Stimulated activated CD8-positive, alpha-beta memory T cell treated with anti-CD3 and anti-CD28 coated beads, Interleukin-4, amount 100 ng/mL, for 24 hours (primary cell): ENCODE measurements at regions not wholly inside any gene's neighbourhood (a gene's known extent, or its start where the extent isn't known, plus 50 kb on each side); places are given as distances from the start of the nearest gene placed in this dataset.
"Not testable (repeated sequence)": the region's sequence is repeated elsewhere in the genome, so short reads cannot be mapped to it uniquely, and the experiment has no call there.

Experiments
- DNase-seq: peaks from one replicate; pipeline ENCODE4 v3.0.0-alpha.2; 2020; ENCODE audit warnings: low read depth

DNA sequence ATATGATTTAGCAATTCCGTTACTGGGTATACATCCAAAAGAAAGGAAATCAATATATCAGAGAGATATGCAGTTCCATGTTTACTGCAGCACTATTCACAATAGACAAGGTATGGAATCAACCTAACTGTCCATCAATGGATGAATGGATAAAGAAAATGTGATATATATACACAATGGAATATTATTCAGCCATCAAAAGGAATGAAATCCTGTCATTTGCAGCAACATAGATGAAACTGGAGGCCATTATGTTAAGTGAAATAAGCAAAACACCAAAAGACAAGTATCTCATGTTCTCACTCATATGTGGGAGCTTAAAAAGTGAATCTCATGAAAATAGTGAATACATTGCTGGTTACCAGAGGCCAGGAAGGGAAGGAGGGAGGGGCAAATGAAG lies 390.8 kb downstream of the ZFHX3 start:
- DNase-seq: no peak

DNA sequence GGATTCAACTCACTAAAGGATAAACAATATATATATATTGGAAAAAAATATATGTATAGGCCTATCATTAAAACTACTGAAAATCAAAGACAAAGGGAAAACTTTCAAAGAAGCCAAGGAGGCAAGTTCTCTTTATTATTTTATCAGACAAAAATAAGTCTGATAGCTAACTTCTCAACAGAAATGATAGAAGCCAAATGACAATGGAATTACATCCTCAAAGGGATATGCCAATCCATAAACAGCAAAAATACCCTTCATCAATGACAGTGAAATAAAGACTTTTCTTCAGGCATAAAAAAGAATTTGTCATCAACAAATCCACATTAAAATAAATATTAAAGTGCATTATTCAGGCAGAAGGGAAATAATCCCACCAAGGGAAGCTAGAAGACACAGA lies 393.4 kb downstream of the ZFHX3 start:
- DNase-seq: no peak

DNA sequence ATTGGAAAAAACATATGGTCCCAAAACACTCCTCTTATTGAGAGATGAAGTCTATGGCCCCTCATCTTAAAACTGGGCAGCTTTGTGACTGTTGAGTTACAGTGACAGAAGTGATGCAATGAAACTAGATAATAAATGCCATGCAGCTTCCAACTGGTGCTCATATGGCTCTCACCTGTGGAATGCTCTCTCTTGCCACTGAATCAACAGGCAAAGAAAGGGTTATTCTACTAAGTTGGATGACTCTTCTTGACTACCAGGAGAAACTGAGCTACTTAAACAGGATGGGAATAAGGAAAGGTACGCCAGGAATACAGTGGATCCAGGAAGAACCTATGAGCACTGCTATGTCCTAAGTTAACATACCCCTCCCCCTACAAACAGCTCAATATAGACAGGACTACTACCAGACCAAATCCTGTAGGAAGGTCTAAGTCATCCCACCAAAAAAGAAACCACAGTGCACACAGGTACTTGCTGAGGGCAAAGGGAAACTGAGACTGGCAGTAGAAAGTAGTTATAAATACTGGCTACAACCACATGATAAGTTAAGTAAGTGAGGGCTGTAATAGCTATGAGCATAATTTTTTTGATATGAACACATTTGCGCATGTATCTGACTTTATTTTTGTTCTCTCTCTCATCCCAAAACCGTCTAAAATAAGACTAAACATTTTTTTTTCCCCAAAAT lies 398.5 kb downstream of the ZFHX3 start:
- no peak for DNase-seq

DNA sequence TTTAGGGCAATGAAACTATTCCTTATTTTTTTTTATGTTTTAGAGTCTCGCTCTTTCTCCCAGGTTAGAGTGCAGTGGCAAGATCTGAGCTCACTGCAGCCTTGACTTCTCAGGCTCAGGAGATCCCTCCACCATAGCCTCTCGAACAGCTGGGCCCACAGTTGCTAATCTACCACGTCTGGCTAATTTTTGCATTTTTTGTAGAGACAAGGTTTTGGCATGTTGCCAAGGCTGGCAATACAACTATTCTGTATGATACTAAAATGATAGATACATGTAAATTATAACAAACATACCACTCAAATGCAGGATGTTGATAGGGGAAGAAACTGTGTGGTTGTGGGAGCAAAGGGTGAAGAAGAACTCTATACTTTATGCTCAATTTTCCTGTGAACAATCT lies 401.3 kb downstream of the ZFHX3 start:
- no peak for DNase-seq

DNA sequence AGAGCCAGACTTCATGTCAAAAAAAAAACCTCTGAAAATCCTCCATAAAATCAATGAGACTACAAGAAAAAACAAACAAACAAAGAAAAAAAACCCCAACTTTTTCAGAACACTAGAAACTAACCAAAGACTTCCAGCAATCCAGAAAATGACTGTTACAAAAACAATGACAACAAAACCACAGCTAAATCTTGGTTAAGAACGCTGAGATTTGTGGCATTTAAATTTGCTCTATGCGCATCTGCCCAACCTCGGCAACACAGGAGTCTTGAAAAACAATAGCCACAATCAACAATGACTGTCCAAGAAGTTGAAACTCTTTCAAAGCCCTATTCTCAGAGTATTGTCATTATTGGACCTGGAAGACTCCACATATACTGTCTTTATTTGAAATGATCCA lies 402.4 kb downstream of the ZFHX3 start:
- DNase-seq: no peak

DNA sequence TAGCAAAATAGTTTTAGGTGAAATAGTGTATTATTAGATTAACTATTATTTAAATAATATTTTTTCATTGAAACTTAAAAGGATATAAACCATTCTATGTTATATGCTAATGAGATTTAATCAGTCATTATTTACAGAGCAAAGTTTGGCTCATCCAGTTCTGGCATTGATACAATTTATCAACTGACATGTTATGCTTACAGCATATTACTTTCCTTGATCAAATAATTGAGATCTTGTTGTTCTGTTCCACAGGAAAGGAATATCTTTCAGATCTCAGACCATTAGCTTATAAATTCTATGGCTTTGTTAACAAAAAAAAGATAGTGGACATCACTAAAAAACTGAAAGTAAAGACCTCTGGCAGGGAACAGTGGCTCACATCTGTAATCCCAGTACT lies 403.0 kb downstream of the ZFHX3 start:
- DNase-seq: no peak

DNA sequence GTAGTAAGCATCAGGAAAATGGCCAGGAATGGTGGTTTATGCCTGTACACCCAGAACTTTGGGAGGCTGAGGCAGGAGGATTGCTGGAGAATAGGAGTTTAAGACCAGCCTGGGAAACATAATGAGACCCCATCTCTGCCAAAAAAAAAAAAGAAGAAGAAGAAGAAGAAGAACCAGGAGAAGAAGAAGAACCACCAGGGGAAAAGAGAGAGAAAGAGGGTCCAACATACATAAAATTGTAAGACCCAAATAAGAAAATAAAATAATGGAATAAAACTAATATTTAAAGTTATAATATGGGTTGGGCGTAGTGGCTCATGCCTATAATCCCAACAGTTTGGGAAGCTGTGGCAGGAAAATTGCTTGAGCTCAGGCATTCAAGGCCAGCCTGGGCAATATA lies 408.4 kb downstream of the ZFHX3 start:
- DNase-seq: no peak

DNA sequence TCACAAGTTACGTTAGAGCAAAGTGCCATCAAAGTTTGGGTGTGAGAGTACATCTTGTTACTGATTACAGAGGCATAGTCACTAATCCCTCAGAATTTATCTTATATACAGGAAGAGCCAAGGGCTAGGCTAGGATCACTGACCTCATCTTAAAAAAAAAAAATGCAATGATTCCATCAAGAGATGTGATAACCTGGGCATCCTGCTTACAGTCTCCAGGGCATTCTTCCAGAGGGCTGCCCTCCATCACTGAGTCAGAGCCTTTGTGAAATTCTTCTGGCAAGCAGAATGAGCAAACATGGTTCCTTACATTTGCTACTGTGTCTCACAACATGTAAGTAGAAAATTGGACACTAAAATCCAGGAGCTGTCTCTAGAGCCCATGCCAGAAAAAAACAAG lies 410.6 kb downstream of the ZFHX3 start:
- no peak for DNase-seq

DNA sequence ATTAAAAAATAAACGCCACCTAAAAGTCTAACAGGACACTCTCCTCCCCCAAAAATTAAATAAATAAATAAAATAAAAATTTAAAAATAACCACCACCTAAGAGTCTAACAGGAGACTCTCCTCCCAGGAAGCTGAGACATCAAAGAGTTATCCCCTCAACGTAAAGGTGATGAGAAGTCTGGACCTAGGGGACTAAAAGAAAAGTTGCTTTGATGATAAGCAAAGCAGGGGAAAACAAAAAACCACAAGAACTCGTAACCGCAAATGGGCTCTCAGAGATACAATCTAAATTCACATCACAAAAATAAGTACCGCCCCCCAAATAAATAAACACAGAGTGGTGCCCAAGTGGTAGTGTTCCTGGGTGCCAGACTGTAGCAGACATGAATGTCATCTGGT lies 412.2 kb downstream of the ZFHX3 start:
- no peak for DNase-seq

DNA sequence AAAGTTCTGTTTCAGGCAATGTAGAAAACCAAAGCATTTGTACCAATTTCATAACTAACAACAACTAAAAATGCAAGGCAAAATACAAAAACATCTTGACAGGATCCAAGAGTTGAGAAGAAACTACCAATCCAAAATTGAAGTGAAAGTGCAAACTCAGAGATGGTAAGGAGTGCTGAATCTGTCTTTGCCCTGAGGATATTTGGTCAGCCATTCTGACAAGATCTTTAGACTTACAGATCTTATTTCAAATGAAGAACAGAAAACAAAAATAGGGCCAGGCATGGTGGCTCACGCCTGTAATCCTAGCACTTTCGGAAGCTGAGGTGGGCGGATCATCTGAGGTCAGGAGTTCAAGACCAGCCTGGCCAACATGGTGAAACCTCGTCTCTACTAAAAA lies 412.8 kb downstream of the ZFHX3 start:
- DNase-seq: no peak

DNA sequence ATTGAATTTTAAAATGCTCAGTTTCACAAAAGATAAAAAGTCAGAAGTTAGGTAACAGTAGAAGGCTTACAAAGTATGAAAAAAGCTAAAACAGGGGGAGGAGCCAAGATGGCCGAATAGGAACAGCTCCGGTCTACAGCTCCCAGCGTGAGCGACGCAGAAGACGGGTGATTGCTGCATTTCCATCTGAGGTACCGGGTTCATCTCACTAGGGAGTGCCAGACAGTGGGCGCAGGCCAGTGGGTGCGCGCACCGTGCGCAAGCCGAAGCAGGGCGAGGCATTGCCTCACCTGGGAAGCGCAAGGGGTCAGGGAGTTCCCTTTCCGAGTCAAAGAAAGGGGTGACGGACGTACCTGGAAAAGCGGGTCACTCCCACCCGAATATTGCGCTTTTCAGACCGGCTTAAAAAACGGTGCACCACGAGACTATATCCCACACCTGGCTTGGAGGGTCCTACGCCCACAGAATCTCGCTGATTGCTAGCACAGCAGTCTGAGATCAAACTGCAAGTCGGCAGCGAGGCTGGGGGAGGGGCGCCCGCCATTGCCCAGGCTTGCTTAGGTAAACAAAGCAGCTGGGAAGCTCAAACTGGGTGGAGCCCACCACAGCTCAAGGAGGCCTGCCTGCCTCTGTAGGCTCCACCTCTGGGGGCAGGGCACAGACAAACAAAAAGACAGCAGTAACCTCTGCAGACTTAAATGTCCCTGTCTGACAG lies 420.6 kb downstream of the ZFHX3 start:
- DNase-seq: not testable (repeated sequence)

DNA sequence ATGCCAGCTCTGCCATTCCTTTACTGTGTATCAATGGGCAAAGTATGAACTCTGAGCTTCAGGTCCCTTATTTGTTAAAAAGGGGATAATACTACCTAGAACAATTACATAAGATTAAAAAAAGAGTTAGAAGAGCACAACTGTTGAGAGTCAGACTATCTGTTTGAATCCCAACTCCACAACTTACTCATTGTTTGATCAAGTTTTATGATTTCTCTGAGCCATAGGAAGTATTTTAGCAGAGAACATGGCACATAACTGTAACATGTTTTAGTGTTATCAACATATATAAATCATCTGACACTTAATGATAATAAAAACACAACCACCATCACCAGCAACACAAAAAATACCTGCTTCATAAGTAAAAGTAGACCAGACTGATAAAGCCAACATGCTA lies 421.3 kb downstream of the ZFHX3 start:
- no peak for DNase-seq

DNA sequence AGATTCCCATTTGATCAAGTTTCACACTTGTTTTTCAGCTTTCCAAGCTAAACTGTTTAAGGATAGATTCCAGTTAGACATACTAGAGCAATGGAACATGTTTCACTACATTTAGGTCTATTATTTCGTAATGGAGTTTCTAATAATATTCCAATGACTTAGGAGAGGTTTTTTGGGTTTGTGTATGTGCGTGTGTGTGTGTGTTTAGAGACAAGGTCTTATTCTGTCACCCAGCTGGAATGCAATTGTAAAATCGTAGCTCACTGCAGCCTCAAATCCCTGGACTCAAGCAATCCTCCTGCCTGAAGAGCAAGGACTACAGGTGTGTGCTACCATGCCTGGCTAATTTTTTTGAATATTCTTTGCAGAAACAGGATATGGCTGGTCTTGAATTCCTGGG lies 426.3 kb downstream of the ZFHX3 start:
- DNase-seq: no peak

DNA sequence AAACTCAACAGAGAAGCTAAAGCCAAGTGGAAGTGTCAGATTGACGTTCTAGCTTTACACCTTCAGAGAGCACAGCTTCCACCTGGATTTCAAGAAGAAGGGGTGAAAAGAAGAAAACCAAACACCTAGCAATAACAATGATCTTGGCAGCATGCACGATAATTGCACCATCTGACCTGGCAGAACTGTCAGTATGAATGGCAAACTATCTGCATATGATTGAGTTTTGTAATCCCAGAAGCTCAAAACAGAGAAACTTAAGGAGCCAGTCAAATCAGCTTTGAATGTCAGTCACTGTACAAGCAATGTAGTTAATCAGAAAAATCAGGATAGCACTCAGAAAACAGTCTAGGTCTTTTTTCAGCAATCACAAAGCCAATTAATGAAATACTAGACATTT lies 427.1 kb downstream of the ZFHX3 start:
- no peak for DNase-seq

DNA sequence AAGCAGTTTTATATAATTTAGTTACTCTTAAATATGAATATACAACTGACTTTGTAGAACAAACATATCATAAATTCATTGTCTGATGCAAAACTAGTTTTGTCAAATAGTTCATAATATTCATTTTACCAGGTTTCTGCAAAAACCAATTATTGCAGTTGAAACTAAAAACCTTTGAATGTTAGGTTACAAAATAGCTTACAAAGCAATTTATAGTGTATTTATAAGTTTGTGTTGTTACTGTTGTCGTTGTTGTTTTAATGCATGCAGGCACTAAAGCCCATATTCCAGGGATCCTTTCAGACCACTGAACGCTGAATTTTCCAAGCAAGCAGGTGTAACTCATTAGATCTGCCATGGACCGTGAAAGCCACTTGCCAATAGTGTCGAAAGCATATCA lies 427.6 kb downstream of the ZFHX3 start:
- no peak for DNase-seq

DNA sequence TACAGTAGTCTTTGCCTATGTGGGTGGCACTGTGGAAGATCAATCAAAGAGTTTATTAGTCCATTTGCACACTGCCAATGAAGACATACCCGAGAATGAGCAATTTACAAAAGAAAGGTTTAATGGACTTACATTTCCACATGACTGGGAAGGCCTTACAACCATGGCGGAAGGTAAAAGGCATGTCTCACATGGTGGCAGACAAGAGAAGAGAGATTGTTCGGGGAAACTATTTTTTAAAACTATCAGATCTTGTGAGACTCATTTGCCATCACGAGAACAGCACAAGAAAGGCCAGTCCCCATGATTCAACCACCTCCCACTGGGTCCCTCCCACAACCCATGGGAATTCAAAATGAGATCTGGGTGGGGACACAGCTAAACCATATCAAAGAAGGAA lies 432.1 kb downstream of the ZFHX3 start:
- no peak for DNase-seq

DNA sequence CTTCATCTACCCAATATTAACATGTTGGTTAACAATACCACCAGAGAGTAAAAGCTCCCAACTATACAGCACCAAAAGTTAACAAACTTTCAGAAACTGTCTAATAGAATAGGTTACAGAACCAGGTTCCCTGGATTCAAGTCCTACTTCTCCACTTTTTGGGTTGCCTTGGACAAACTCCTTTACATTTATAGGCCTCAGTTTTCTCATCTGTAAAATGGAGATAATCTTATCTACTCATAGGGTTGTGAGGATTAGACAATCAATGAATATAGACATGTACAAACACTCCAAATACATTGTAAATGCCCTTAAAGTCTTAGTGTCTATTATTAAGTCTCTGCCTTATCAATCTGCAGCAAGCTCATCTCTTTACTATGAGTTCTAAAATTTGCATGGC lies 435.2 kb downstream of the ZFHX3 start:
- DNase-seq: no peak

DNA sequence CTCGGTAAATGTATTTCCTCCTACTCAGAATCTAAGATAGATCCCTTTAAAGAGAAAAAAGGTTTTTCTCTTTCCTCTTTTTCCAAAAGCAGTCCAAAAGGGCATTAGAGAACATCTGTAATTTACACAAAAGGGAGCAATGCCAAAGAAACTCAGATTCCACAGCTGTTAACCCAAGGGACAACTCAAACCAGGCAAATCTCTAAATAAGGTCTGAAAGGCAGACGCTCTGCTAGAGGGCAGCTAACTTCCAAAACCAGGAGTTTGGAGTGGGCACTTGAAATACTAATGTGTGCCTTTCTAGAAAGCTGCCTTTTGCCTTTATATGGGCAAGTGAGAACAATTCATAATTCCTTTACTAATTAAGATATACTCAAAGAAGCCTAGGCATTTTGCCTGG lies 435.7 kb downstream of the ZFHX3 start:
- no peak for DNase-seq

DNA sequence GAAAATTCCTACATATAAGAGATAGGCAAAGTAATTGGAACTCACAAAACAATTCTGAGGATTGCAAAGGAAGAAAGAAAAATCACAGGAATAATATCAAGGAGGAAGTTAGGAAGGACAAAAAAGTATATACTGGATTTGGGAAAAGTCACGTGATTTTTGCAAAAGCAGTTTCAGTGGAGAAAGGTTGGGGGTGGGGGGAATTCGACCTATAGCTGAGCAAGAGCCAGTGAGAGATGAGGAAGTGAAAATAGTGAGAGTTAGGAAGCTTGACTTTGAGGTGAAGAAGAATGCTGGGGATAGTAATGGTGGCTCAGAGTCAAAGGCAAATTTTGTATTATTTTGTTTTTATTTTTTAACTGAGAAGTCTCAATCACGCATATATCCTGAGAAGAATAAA lies 438.0 kb upstream of the PMFBP1 start:
- no peak for DNase-seq

DNA sequence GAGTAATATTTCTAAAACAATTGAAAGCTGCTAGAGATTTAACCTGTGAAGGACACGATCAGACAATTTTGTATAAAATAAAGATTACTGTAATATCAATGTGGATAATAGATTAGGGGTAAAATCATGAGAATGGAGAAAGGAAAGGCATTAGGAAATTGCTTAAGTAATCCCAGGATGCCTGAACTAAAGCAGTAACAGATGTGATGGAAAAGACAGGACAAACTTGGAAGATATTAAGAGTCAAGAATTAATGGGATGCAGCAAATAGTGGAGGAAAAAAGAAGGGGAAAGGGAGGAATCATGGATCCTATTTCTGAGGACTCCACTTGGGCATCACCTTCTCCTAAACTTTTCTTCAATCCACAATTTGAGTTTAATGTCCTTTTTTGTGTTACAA lies 437.1 kb upstream of the PMFBP1 start:
- no peak for DNase-seq

DNA sequence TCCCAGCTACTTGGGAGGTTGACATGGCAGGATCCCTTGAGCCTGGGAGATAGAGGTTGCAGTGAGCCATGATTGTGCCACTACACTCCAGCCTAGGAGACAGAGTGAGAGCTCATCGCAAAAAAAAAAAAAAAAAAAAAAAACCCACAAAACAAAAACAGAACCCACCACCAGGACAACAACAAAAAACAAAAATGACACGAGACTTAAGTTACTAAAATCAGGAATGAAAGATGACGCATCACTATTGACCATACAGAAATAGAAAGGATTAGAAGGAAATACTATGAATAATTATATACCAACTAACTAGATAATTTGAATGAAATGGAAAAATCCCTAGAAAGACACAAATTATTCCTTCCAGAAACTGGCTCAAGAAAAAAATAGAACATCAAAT lies 432.4 kb upstream of the PMFBP1 start:
- DNase-seq: no peak

DNA sequence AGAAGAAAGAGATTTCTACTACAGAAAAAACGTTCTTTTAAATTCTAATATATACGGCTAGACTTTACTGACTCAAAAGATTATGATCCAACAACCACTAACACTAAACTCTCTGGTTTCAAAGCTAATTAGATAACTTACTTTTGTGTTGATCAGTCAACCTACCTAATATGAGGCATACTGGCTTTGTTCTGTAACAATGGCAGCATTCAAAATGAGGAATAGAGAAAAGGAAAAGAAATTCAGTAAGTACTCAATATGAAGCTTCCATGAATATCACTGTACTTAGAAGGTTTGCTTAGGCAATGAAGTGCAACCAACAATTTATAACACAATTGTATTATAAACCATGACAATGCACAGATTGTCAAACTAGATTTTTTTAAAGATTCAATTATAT lies 430.5 kb upstream of the PMFBP1 start:
- no peak for DNase-seq

DNA sequence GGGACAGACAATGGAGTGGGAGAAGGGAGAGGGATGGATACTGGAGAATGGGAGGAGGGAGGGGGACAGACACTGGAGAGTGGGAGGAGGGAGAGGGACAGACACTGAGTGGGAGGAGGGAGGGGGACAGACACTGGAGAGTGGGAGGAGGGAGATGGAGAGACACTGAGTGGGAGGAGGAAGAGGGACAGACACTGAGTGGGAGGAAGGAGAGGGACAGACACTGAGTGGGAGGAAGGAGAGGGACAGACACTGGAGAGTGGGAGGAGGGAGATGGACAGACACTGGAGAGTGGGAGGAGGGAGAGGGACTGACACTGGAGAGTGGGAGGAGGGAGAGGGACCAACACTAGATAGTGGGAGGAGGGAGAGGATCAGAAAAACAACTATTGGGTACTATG lies 426.7 kb upstream of the PMFBP1 start:
- DNase-seq: no peak

DNA sequence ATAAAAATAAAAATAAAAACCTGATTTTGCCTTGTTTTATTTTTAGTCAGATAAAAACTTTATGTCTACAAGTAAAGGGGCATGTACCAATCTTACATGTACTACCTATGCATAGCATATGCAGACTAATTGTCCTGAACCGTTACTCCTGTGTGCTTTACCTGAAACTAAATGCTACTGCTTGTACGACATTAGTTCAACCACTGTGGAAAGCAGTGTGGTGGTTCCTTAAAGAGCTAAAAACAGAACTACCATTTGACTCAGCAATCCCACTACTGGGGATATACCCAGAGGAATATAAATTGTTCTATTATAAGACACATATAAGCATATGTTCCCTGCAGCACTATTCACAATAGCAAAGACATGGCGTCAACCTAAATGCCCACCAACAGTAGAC lies 426.0 kb upstream of the PMFBP1 start:
- no peak for DNase-seq
